Loucy (cell line): ENCODE measurements at regions not wholly inside any gene's neighbourhood (a gene's known extent, or its start where the extent isn't known, plus 50 kb on each side); places are given as distances from the start of the nearest gene placed in this dataset.

Experiments used
- H2AFZ ChIP-seq: fragments of 200-600 bp; sonication (generic); 2 replicates; pipeline ENCODE4 v1.6.0; 2016; ENCODE audit warnings: antibody characterized with exemption, mild to moderate bottlenecking, low read length, moderate library complexity
- H3F3A ChIP-seq: fragments of 200-600 bp; 2 replicates; pipeline ENCODE4 v1.6.0; 2016; ENCODE audit warnings: antibody characterized with exemption, low read depth, mild to moderate bottlenecking
- H3K27me3 ChIP-seq: fragments of 200-600 bp; sonication (generic); 2 replicates; pipeline ENCODE4 v1.6.1; 2014; ENCODE audit warnings: low read length, mild to moderate bottlenecking; ENCODE audit not compliant: insufficient read depth, poor library complexity, severe bottlenecking
- H3K36me3 ChIP-seq: fragments of 200-600 bp; sonication (generic); 2 replicates; pipeline ENCODE4 v1.6.1; 2016; ENCODE audit warnings: low read length; ENCODE audit not compliant: insufficient read depth
- H3K4me1 ChIP-seq: fragments of 200-600 bp; sonication (generic); 2 replicates; pipeline ENCODE4 v1.5.1; 2014; ENCODE audit warnings: low read length, mild to moderate bottlenecking; ENCODE audit not compliant: insufficient read depth, poor library complexity, severe bottlenecking
- H3K4me2 ChIP-seq: fragments of 200-600 bp; sonication (generic); 2 replicates; pipeline ENCODE4 v1.6.0; 2014; ENCODE audit warnings: antibody characterized with exemption, low read length, low read depth, mild to moderate bottlenecking; ENCODE audit not compliant: poor library complexity, severe bottlenecking
- H3K4me3 ChIP-seq: fragments of 200-600 bp; sonication (generic); 2 replicates; pipeline ENCODE4 v1.5.1; 2014; ENCODE audit warnings: low read length, mild to moderate bottlenecking, mixed read lengths; ENCODE audit not compliant: poor library complexity, severe bottlenecking
- H3K79me2 ChIP-seq: fragments of 200-600 bp; sonication (generic); 2 replicates; pipeline ENCODE4 v1.6.1; 2014; ENCODE audit warnings: low read length; ENCODE audit not compliant: insufficient read depth
- H3K9ac ChIP-seq: fragments of 200-600 bp; sonication (generic); 2 replicates; pipeline ENCODE4 v1.6.0; 2014; ENCODE audit warnings: mild to moderate bottlenecking, low read depth, low read length, moderate library complexity; ENCODE audit not compliant: poor library complexity, severe bottlenecking
- H3K9me2 ChIP-seq: fragments of 200-600 bp; sonication (generic); replicated peaks from 2 replicates; pipeline ENCODE4 v1.6.1; 2016; ENCODE audit warnings: low read depth, low read length, mixed read lengths
- H3K9me3 ChIP-seq: fragments of 200-600 bp; sonication (generic); 2 replicates; pipeline ENCODE4 v1.6.1; 2014; ENCODE audit warnings: mild to moderate bottlenecking, antibody characterized with exemption, low read length, low read depth; ENCODE audit not compliant: insufficient read depth
- H4K20me1 ChIP-seq: fragments of 200-600 bp; sonication (generic); 2 replicates; pipeline ENCODE4 v1.6.0; 2014; ENCODE audit warnings: antibody characterized with exemption, low read length, mild to moderate bottlenecking; ENCODE audit not compliant: insufficient read depth, poor library complexity, severe bottlenecking
- CTCF ChIP-seq: fragments of 200-600 bp; sonication (generic); conservative IDR thresholded peaks from 2 replicates; pipeline ENCODE4 v1.5.1; 2014; ENCODE audit warnings: mild to moderate bottlenecking, antibody characterized with exemption, low read length
- EZH2phosphoT487 ChIP-seq: fragments of 200-600 bp; IDR thresholded peaks from 2 replicates; pipeline ENCODE4 v1.6.1; 2018; ENCODE audit warnings: antibody characterized with exemption, mild to moderate bottlenecking, moderate library complexity, borderline replicate concordance

- TF ChIP-seq CTCF (no peak), EZH2phosphoT487 (no peak)
- Histone ChIP-seq H3F3A (no peaks in the 10 kb centered on the region), H3K9me3 (no peaks in the 10 kb centered on the region)
These were observed 950.7 kb upstream of the FLRT2 start for GRCh38 chr14:84579292-84579691.

GRCh38 chr14:84581041-84581440, 948.9 kb upstream of the FLRT2 start:
- no peaks in the 10 kb centered on the region for H3K9me3 ChIP-seq
- no peaks in the 10 kb centered on the region for H4K20me1 ChIP-seq
- H3K4me2 ChIP-seq, result no peak overlapping the region
- H2AFZ ChIP-seq, result no peak overlapping the region
- H3K4me1 ChIP-seq, result no peaks in the 10 kb centered on the region
- no peaks in the 10 kb centered on the region for H3K27me3 ChIP-seq
- no peaks in the 10 kb centered on the region for H3K79me2 ChIP-seq
- H3K9ac ChIP-seq, result no peak overlapping the region
- H3K9me2 ChIP-seq, result no peaks in the 10 kb centered on the region
- H3K4me3 ChIP-seq, result no peak overlapping the region
- no peaks in the 10 kb centered on the region for H3F3A ChIP-seq
- TF ChIP-seq EZH2phosphoT487, result no peak
- TF ChIP-seq CTCF, result no peak
- no peaks in the 10 kb centered on the region for H3K36me3 ChIP-seq

More at GRCh38 chr14:84579292-84579691, 950.7 kb upstream of the FLRT2 start:
- no peaks in the 10 kb centered on the region for H4K20me1 ChIP-seq
- no peaks in the 10 kb centered on the region for H3K9me2 ChIP-seq
- H3K9ac ChIP-seq, result no peak overlapping the region
- no peaks in the 10 kb centered on the region for H3K4me1 ChIP-seq
- no peaks in the 10 kb centered on the region for H3K36me3 ChIP-seq
- no peak overlapping the region for H2AFZ ChIP-seq
- no peaks in the 10 kb centered on the region for H3K79me2 ChIP-seq
- H3K27me3 ChIP-seq, result no peaks in the 10 kb centered on the region
- H3K4me2 ChIP-seq, result no peak overlapping the region
- H3K4me3 ChIP-seq, result no peak overlapping the region

- Histone ChIP-seq H2AFZ (no peak overlapping the region), H3K4me3 (no peak overlapping the region), H3K9me3 (no peaks in the 10 kb centered on the region), H4K20me1 (no peaks in the 10 kb centered on the region), H3K4me1 (no peaks in the 10 kb centered on the region), H3K4me2 (no peak overlapping the region), H3K9me2 (no peaks in the 10 kb centered on the region), H3K79me2 (no peaks in the 10 kb centered on the region), H3K36me3 (no peaks in the 10 kb centered on the region), H3K9ac (no peak overlapping the region), H3K27me3 (no peaks in the 10 kb centered on the region), H3F3A (no peaks in the 10 kb centered on the region)
- TF ChIP-seq CTCF, result no peak
- no peak for TF ChIP-seq EZH2phosphoT487
These were observed 945.4 kb upstream of the FLRT2 start for GRCh38 chr14:84584511-84584910.
